BE2C (cell line): ENCODE measurements at regions not wholly inside any gene's neighbourhood (a gene's known extent, or its start where the extent isn't known, plus 50 kb on each side); places are given as distances from the start of the nearest gene placed in this dataset.

Experiments
- DNase-seq: peaks from one replicate; pipeline ENCODE4 v3.0.0-alpha.2; 2020
- H3K27me3 ChIP-seq: fragments of 250-450 bp; sonication (Bioruptor Pico); 2 replicates; pipeline ENCODE4 v1.5.1; 2020; ENCODE audit warnings: mild to moderate bottlenecking
- H3K36me3 ChIP-seq: fragments of 250-450 bp; sonication (Bioruptor Pico); 2 replicates; pipeline ENCODE4 v1.5.1; 2020; ENCODE audit warnings: mild to moderate bottlenecking
- H3K4me1 ChIP-seq: fragments of 250-450 bp; sonication (Bioruptor Pico); 2 replicates; pipeline ENCODE4 v1.5.1; 2020
- H3K4me3 ChIP-seq: 2 replicates; pipeline ENCODE4 v1.5.1; 2011; ENCODE audit warnings: low read depth, low read length
- H3K9me3 ChIP-seq: fragments of 250-450 bp; sonication (Bioruptor Pico); 2 replicates; pipeline ENCODE4 v1.5.1; 2020
- CTCF ChIP-seq: IDR thresholded peaks from 2 replicates; pipeline ENCODE4 v1.5.1; 2012; ENCODE audit warnings: mild to moderate bottlenecking, low read depth, low read length

GRCh38 chr3:107128946-107129345 lies 248.3 kb upstream of the CCDC54 start:
- H3K9me3 ChIP-seq, result no peaks in the 10 kb centered on the region
- H3K36me3 ChIP-seq, result no peaks in the 10 kb centered on the region
- DNase-seq, result no peak
- no peaks in the 10 kb centered on the region for H3K4me1 ChIP-seq
- H3K27me3 ChIP-seq, result no peaks in the 10 kb centered on the region
- no peak for TF ChIP-seq CTCF
- H3K4me3 ChIP-seq, result no peak overlapping the region

GRCh38 chr3:107130089-107130700 lies 247.0 kb upstream of the CCDC54 start:
- no peak for DNase-seq
- H3K36me3 ChIP-seq, result no peaks in the 10 kb centered on the region
- H3K27me3 ChIP-seq, result no peaks in the 10 kb centered on the region
- no peaks in the 10 kb centered on the region for H3K4me1 ChIP-seq
- no peak for TF ChIP-seq CTCF
- H3K4me3 ChIP-seq, result no peak overlapping the region
- no peaks in the 10 kb centered on the region for H3K9me3 ChIP-seq

GRCh38 chr3:107132674-107133073 lies 244.6 kb upstream of the CCDC54 start:
- no peak for DNase-seq
- TF ChIP-seq CTCF, result no peak
- H3K27me3 ChIP-seq, result no peaks in the 10 kb centered on the region
- no peaks in the 10 kb centered on the region for H3K4me1 ChIP-seq
- H3K4me3 ChIP-seq, result no peak overlapping the region
- H3K9me3 ChIP-seq, result no peaks in the 10 kb centered on the region
- no peaks in the 10 kb centered on the region for H3K36me3 ChIP-seq

GRCh38 chr3:107133891-107134290 lies 243.3 kb upstream of the CCDC54 start:
- TF ChIP-seq CTCF, result no peak
- H3K36me3 ChIP-seq, result no peaks in the 10 kb centered on the region
- no peak for DNase-seq

GRCh38 chr3:107142171-107142570 lies 235.1 kb upstream of the CCDC54 start:
- H3K9me3 ChIP-seq, result no peaks in the 10 kb centered on the region
- H3K27me3 ChIP-seq, result no peaks in the 10 kb centered on the region
- no peaks in the 10 kb centered on the region for H3K4me1 ChIP-seq
- H3K36me3 ChIP-seq, result no peaks in the 10 kb centered on the region
- H3K4me3 ChIP-seq, result no peak overlapping the region
- DNase-seq, result no peak
- TF ChIP-seq CTCF, result no peak

More at GRCh38 chr3:107133891-107134290, 243.3 kb upstream of the CCDC54 start:
- no peaks in the 10 kb centered on the region for H3K27me3 ChIP-seq
- H3K4me1 ChIP-seq, result no peaks in the 10 kb centered on the region
- no peaks in the 10 kb centered on the region for H3K9me3 ChIP-seq
- H3K4me3 ChIP-seq, result no peak overlapping the region

- no peaks in the 10 kb centered on the region for H3K4me1 ChIP-seq
- H3K36me3 ChIP-seq, result no peaks in the 10 kb centered on the region
- no peak for DNase-seq
- TF ChIP-seq CTCF, result no peak
- no peaks in the 10 kb centered on the region for H3K9me3 ChIP-seq
- H3K27me3 ChIP-seq, result no peaks in the 10 kb centered on the region
- no peak overlapping the region for H3K4me3 ChIP-seq
Measured at GRCh38 chr3:107142786-107143575, 234.3 kb upstream of the CCDC54 start.
